Gastroesophageal sphincter (tissue), 3 donors: ENCODE measurements at regions not wholly inside any gene's neighbourhood (a gene's known extent, or its start where the extent isn't known, plus 50 kb on each side); places are given as distances from the start of the nearest gene placed in this dataset.

Source experiments
- CTCF ChIP-seq, 4 experiments: fragments of 200-600 bp in 2 of 4; fragments of 450-650 bp in 2 of 4; sonication (generic) in 1 of 4; IDR thresholded peaks; one replicate each; pipeline ENCODE4 v1.5.1; 2017 to 2019; ENCODE audit warnings: antibody characterized with exemption in 4 of 4, mild to moderate bottlenecking in 2 of 4, moderate library complexity in 2 of 4
- POLR2A ChIP-seq, 2 donors: fragments of 450-650 bp; IDR thresholded peaks; one replicate each; pipeline ENCODE4 v1.6.1; 2017; ENCODE audit warnings: antibody characterized with exemption in 2 of 2, mild to moderate bottlenecking in 2 of 2, moderate library complexity in 1 of 2

DNA sequence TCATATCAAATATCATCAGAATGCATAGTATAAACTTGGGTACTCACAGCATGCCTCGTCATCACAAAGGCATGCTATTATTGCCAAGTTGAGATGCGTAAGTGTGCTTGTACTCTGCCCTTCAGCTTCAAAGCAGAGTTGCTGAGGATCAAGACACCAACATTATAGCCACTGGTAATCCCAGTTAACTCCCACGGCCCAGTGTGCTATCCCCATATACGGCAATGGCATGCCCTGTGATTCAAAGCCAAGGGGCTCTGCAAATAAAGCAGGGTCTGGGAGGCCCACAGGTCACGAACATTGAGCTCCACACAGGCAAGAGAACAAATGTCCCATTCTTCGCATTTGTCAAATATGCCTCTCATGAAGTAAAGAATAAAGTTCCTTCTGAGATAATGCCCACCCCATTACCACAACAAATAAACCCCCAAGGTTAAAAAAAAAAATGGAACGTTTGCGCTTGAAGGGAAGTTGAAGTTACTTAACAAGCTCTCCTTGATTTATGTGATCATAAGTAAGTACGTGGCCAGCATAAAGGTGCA, 298.1 kb upstream of the NECTIN3 start:
- TF ChIP-seq CTCF (IDR thresholded peaks at IDR 0.05) = no peak
- TF ChIP-seq POLR2A (IDR thresholded peaks at IDR 0.05) = no peak
